ENCODE measurements at regions not wholly inside any gene's neighbourhood (a gene's known extent, or its start where the extent isn't known, plus 50 kb on each side); places are given as distances from the start of the nearest gene placed in this dataset.
"Not testable (repeated sequence)": the region's sequence is repeated elsewhere in the genome, so short reads cannot be mapped to it uniquely, and the experiment has no call there.

GRCh38 chr12:124159655-124160054 lies 135.2 kb upstream of the RFLNA start:
- DNase-seq (ENCODE audit: low read depth in 4 of 4, low spot score in 1 of 4): no peak

GRCh38 chr12:124160097-124160756 lies 134.7 kb upstream of the RFLNA start:
- no peak for DNase-seq (ENCODE audit: low read depth in 4 of 4, low spot score in 1 of 4)

GRCh38 chr12:124161402-124161801 lies 133.5 kb upstream of the RFLNA start:
- DNase-seq (ENCODE audit: low read depth in 4 of 4, low spot score in 1 of 4): not testable (repeated sequence)

DNA sequence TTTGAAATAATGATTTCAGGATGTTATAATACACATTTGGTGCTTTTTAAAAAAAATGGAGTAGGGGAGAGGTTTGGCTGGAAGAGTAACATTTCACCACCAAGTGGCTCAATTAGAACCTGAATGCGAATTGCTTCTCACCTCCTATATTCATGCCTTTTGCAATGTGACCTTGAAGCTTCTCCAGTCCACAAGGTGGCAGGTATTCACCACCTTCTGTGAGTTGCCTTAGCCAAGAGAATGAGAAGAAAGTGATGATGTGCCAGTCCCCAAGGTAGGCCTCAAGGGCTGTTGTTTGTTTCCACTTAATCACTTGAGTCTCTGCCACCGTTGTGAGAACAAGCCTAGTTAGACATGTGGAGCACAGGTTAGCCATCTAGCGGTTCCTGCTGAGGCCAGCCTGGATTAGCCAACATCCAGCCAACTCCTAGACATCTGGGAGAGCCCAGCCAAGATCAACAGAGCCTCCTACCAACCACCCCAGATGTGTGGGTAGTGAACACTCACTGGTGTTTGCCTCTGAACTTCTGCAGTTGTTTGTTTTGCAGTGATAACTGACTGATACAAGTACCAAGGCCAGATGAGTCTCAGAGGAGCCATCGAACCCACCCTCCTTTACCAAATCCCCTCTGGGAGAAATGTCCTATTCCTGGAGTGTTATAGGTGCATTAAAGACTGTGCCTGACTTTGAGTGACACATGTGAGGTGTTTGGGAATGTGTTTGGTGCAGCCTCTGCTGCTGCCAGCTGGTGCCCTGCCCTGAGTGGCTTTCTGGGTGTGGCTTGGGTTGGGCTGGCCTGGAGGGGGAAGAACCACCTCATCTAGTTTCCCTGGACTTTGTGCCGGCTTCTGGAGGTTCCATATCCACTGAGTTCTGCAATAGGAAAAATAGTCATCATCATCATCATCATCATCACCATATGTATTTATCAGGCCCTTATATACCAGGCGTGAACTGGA lies 132.5 kb upstream of the RFLNA start:
- DNase-seq (ENCODE audit: low read depth in 4 of 4, low spot score in 1 of 4): no peak

GRCh38 chr12:124165695-124166094 lies 129.2 kb upstream of the RFLNA start:
- no peak for DNase-seq (ENCODE audit: low read depth in 4 of 4, low spot score in 1 of 4)

DNA sequence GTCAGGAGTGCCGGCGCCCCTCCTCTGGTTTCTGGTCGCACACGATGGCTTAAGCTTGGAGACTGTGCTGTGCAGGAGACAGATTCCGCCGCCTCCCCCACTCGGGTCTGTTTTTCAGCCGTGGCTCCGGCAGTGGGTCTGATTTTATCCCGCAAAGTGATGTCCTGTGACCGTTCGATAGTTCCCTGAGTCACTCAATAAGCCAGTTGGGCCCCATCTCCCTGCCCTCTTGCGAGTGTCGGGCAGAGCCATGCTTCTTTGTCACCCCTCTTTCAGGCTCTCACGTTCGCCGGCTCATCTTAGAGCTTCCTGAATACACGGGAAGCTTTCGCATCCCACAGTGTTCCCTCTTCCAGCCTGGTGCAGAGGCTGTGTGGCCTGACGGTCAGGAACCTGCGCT lies 127.8 kb upstream of the RFLNA start:
- no peak for DNase-seq (ENCODE audit: low read depth in 4 of 4, low spot score in 1 of 4)

DNA sequence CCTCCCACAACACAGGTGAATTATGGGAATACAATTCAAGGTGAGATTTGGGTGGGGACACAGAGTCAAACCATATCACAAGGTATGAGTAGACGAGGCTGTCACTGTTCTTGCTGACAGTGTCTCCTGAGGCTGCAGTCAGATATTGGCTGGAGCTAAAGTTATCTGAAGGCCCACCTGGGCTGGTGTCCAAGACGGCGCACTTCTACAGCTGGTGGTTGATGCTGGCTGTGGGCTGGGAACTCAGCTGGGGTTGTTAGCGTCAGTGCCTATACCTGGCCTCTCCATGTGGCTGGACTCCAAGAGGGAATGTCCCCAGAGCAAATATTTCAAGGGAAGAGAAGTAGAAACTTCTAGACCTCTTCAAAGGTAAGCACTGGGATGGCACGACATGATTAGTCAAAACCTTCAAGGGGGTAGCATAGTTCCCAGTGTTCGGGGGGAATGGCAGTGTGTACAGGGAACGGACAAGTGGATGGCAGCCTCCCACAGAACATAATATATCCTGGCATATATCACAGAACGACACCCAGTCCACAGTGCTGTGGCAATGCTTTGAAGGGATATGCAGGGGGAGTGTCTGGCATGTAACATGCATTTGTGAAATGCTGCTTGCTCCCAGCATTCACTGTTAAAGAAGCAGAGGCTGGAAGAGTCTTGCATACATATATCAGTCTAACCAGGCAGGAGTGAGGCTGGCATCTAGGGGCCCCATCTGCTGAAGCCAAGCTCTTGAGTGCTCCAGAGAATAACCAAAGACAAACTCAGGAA lies 126.7 kb upstream of the RFLNA start:
- no peak for DNase-seq (ENCODE audit: low read depth in 4 of 4, low spot score in 1 of 4)

GRCh38 chr12:124169577-124170284 lies 125.2 kb upstream of the RFLNA start:
- no peak for DNase-seq (ENCODE audit: low read depth in 4 of 4, low spot score in 1 of 4)

- no peak for DNase-seq (ENCODE audit: low read depth in 4 of 4, low spot score in 1 of 4)
Observed at GRCh38 chr12:124170760-124171159, 124.1 kb upstream of the RFLNA start.

DNA sequence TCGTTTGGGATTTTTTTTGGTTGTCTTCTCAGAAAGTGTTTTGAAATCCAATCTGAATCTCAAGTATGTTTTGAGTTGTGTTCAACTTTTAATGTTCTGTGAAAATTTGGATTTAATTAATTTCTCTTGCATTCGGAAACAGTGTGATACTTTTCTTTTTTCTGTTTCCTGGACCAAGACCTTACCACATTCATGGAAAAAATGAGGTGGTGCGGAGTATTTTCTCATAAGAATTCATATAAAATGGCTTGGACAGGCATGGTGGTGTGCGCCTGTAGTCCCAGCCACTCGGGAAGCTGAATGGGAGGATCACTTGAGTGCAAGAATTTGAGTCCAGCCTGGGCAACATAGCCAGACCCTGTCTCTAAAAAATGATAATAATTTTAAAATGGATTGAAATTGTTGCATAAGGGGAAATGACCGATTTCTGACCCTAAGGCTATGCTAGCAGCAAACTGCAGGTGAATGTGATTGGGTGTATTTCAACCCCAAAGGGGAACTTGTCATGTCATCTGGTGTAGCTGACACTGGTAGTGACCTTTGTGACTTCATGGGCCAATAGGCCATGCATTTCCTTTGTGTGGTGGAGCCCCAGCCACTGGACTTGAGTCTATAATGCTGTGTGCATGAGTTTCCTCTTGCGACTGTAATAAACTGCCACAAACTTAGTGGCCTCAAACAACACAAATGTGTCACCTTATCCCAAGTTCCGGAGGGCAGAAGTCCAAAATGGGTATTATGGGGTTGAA lies 123.5 kb upstream of the RFLNA start:
- no peak for DNase-seq (ENCODE audit: low read depth in 4 of 4, low spot score in 1 of 4)

DNA sequence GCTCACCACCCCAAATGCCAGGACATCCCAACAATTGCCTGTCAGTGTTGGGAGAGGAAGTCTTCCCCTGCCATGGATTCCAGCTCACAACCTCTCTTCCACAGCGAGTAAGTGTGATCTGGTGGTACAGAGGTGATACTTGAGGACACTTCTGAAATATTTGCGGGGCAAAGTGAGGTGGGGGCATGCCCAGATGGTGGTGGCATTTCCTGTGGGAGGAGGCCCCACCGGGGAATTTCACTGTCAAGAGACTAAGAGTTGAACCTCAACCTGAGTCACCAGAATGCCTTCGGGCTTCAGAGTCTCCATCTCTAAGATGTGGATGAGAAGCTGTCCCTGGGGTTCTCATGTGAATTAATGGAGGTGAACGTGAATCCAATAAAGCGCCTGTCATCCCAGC lies 122.3 kb upstream of the RFLNA start:
- no peak for DNase-seq (ENCODE audit: low read depth in 4 of 4, low spot score in 1 of 4)

DNA sequence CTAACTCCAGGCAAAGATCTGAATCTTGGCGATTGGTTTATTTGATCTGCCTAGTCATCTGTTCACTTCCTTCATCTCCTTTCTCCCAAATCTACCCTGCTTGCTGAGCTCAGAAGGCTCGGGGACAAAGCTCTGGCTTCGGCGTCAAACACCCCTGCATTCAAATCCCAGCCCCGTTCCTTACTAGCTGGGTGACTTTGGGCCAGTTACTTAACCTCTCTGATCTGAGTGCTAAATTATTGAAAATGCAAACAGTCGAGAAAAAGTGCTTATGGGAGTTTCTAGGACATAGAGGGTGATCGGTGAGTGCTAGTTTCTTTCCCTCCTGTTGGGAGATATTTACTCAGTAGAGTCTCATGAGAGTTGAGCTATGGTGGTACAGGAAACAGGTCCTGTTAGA lies 121.2 kb upstream of the RFLNA start:
- no peak for DNase-seq (ENCODE audit: low read depth in 4 of 4, low spot score in 1 of 4)

DNA sequence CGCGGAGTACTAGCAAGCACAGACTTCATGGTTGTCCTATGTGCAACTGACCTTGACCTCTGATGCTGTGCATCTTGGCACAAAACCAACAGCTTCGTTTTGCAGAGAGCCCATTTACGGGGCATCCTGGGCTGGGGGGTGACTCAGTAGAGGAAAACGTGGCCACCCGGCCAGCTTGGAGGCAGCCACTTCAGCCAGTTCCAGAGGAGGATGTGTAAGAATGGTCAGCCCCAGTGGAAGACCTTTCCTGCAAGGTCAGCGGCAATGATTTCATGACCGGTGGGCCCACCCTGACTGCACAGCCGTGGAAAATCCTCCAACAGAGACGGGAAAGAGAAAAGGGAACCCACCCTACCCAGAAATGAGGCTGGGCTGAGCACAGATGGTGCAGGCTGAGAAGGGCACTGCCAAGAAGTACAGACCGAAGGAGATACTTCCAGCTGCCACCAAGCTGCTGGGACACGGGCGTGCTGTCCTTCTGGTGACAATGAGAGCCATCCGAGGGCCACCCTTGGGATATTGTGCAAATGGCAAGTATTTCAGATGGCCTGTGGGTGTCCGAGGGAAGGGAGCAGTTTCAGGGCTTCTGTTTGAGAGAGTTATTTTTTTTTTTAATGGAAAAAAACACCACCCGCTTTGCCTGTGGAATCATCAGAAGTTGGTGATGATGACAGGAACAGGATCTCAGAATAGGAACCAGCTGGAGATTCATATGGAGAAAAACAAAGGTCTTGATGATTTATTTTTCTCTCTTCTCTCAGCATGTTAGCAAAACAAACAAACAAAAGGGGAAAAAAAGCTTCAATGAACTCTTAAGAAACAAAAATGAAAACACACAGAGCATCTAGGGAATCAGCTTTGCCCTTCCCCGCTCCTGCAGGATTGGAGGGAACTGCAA lies 120.2 kb upstream of the RFLNA start:
- DNase-seq (ENCODE audit: low read depth in 4 of 4, low spot score in 1 of 4): no peak

DNA sequence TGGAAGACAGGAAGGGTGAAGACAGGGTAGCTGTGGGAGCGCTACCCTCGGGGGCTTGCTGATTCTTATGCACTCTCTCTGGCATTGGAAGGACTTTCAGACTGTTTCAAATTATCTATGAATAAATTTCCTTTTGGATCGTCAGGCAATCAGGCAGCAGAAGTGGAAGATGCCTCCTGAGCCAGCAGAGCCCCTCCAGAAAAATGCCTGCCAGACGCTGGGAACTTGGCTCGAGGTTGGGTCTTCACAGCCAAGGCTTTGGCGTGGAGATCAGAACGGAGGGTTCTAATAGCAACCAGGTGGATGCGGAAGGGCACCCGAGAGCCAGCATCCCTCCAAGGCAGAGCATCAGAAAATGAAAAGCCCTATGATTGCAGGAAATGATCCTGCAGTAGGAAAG lies 119.2 kb upstream of the RFLNA start:
- no peak for DNase-seq (ENCODE audit: low read depth in 4 of 4, low spot score in 1 of 4)

- no peak for DNase-seq (ENCODE audit: low read depth in 4 of 4, low spot score in 1 of 4)
Observed at GRCh38 chr12:124177276-124177950, 117.5 kb upstream of the RFLNA start.

DNA sequence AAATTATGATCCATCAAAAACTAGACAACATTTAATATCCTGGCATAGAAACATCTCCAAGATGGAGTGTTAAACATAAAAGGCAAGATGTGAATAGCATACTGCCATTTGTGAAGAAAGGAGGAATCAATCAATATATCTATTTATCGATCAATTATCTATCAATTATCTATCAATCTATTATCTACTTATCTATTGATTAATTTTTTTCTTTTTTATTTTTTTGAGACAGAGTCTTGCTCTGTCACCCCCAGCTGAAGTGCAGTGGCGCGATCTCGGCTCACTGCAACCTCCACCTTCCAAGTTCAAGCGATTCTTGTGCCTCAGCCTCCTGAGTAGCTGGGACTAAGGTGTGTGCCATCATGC lies 117.0 kb upstream of the RFLNA start:
- no peak for DNase-seq (ENCODE audit: low read depth in 4 of 4, low spot score in 1 of 4)

GRCh38 chr12:124179936-124180607 lies 114.8 kb upstream of the RFLNA start:
- no peak for DNase-seq (ENCODE audit: low read depth in 4 of 4, low spot score in 1 of 4)

DNA sequence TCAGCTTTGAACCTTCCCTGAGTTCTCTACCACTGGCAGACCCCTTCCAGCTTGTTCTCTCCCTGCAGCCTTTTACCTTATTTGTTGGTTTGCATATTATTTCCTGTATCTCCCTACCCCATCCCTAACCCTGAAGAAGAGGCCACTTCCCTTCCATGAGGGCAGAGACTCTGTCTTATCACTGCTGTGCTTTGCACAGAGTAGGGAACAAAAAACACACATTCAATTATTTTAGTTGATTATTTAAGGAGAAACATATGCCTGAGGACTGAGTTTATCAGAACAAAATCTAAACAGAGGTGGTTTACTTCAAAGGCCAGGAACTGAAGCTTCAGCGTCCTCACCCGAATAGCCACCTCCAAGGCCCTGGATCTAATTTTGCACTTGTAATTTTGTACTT lies 111.7 kb upstream of the RFLNA start:
- no peak for DNase-seq (ENCODE audit: low read depth in 4 of 4, low spot score in 1 of 4)

Data from stimulated activated CD4-positive, alpha-beta T cell treated with anti-CD3 and anti-CD28 coated beads, Interleukin-1b, Interleukin-23, amount 100 ng/mL, for 24 hours (primary cell).